Thoracic aorta (tissue), 2 donors: ENCODE measurements at regions not wholly inside any gene's neighbourhood (a gene's known extent, or its start where the extent isn't known, plus 50 kb on each side); places are given as distances from the start of the nearest gene placed in this dataset.

Experiments
- ATAC-seq: fragments of 150-250 bp; one replicate; pipeline ENCODE4 v1.8.0; 2017; ENCODE audit warnings: low read depth; ENCODE audit not compliant: insufficient number of reproducible peaks, low FRiP score
- DNase-seq: peaks from one replicate; pipeline ENCODE4 v3.0.0-alpha.2; 2020; ENCODE audit warnings: low spot score
- H3K27ac ChIP-seq, 2 donors: fragments of 200-600 bp; sonication (generic); 1 replicate in 1 of 2; 2 replicates in 1 of 2; pipeline ENCODE4 v1.5.1; 2016; ENCODE audit warnings: mild to moderate bottlenecking in 2 of 2, moderate library complexity in 2 of 2
- H3K27me3 ChIP-seq: fragments of 200-600 bp; sonication (generic); replicated peaks from 2 replicates; pipeline ENCODE4 v1.6.0; 2016; ENCODE audit warnings: mild to moderate bottlenecking; ENCODE audit not compliant: insufficient read depth
- H3K36me3 ChIP-seq: fragments of 200-600 bp; sonication (generic); one replicate; pipeline ENCODE4 v1.5.1; 2016
- H3K4me1 ChIP-seq, 2 donors: fragments of 200-600 bp; sonication (generic); 1 replicate in 1 of 2; 2 replicates in 1 of 2; pipeline versions ENCODE4 v1.5.1 to v1.6.0; 2016; ENCODE audit warnings: low read depth in 2 of 2, mild to moderate bottlenecking in 1 of 2; ENCODE audit not compliant: control insufficient read depth in 1 of 2
- H3K4me3 ChIP-seq: fragments of 200-600 bp; sonication (generic); 2 replicates; pipeline ENCODE4 v1.5.1; 2016; ENCODE audit warnings: mild to moderate bottlenecking
- H3K9me3 ChIP-seq: fragments of 200-600 bp; sonication (generic); 2 replicates; pipeline ENCODE4 v1.5.1; 2016
- TF ChIP-seq, protein P1 (sequence below): fragments of 200-600 bp; sonication (generic); IDR thresholded peaks from one replicate; pipeline ENCODE4 v1.5.1; 2019; ENCODE audit warnings: antibody characterized with exemption

DNA sequence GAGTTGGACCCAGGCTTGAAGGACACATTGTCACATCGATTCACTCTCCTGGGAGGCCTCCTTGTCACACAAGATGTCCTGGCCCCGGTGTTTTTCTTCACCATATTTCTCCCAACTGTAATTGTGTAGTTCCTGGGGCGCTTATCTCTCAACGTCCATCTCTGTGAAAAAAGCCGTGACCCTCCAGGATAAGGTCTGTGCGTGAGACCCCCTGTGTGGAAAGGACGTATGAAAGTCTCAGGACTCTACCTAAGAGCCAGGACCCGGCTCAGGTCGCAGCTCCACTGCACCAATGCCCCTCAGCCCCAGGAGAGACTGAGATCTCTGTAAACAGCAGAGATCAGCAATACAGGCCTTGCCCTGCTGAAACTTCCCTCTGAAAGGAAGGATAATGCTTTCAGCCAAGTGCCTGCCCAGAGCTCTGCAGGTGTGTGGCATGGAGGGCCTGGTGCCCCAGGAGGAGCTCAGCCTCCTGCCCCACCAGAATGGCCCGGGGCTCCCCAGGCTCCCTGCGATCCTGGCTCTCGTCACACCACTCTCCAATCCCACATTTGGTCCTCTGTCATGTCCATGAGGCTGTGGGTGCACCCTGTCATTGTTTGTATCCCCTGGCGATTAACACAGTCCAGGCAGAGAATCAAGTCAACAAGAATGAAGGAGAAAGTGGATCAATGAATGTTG, 119.2 kb upstream of the TMEM45B start:
- ATAC-seq (no peak), DNase-seq (no peak)
- Histone ChIP-seq H3K9me3 (no peaks in the 10 kb centered on the region), H3K4me1 (no peaks in the 10 kb centered on the region), H3K4me3 (no peak overlapping the region), H3K27me3 (no peaks in the 10 kb centered on the region), H3K36me3 (no peaks in the 10 kb centered on the region), H3K27ac (no peak overlapping the region)
- TF ChIP-seq, protein P1, sequence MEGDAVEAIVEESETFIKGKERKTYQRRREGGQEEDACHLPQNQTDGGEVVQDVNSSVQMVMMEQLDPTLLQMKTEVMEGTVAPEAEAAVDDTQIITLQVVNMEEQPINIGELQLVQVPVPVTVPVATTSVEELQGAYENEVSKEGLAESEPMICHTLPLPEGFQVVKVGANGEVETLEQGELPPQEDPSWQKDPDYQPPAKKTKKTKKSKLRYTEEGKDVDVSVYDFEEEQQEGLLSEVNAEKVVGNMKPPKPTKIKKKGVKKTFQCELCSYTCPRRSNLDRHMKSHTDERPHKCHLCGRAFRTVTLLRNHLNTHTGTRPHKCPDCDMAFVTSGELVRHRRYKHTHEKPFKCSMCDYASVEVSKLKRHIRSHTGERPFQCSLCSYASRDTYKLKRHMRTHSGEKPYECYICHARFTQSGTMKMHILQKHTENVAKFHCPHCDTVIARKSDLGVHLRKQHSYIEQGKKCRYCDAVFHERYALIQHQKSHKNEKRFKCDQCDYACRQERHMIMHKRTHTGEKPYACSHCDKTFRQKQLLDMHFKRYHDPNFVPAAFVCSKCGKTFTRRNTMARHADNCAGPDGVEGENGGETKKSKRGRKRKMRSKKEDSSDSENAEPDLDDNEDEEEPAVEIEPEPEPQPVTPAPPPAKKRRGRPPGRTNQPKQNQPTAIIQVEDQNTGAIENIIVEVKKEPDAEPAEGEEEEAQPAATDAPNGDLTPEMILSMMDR = no peak

DNA sequence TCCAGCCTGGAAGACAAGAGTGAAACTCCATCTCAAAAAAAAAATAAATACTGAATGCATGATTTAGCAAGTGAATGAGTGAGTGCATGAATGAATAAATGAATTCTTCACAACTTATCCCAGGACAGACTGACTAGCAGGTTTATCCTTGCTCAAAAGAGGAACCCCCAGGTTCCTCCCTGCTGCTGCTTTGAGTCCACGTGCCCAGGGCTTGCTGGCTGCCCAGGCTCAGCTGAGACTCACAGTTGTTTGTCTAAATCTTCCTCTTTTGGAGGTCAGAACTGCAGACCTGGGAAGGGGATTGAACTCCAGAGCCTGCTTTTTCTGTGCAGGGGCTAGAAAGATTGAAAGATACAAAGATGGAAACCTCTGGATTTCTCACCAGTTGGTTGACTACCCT, 117.4 kb upstream of the TMEM45B start:
- Histone ChIP-seq H3K4me1 (no peaks in the 10 kb centered on the region), H3K27ac (no peak overlapping the region), H3K36me3 (no peaks in the 10 kb centered on the region), H3K9me3 (no peaks in the 10 kb centered on the region), H3K4me3 (no peak overlapping the region), H3K27me3 (no peaks in the 10 kb centered on the region)
- DNase-seq = no peak
- no peak for ATAC-seq
- TF ChIP-seq, protein P1 = no peak

DNA sequence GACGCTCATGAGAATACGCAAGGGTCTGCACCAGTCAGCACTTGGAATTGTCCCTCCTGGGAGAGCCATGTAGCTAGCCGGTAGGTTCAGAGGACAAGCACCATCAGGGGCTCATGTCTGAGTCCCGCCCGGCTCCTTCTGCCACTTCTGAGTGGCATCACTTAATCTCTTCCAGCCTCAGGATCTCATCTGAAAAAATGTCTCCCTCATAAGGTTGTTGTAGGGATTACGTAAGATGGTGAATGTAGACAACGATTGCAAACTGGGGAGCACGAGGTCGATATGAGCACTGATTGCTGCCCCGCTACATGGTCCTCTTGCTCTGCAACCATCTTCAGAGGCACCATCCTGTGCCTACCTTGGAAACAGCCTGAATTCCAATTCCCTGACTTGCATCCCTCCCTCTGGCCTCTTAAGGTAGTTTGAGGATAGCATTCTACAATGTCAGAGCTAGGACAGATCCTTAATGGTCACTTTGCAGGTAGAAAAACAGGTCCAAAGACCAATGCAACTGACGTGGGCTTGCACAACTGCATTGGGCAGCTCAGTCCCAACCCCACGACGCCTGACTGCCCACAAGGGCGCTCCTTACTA, 115.8 kb upstream of the TMEM45B start:
- Histone ChIP-seq H3K27me3 (no peaks in the 10 kb centered on the region), H3K27ac (no peak overlapping the region), H3K36me3 (no peaks in the 10 kb centered on the region), H3K4me1 (no peaks in the 10 kb centered on the region), H3K4me3 (no peak overlapping the region), H3K9me3 (no peaks in the 10 kb centered on the region)
- DNase-seq (no peak), ATAC-seq (no peak)
- TF ChIP-seq, protein P1 = no peak

DNA sequence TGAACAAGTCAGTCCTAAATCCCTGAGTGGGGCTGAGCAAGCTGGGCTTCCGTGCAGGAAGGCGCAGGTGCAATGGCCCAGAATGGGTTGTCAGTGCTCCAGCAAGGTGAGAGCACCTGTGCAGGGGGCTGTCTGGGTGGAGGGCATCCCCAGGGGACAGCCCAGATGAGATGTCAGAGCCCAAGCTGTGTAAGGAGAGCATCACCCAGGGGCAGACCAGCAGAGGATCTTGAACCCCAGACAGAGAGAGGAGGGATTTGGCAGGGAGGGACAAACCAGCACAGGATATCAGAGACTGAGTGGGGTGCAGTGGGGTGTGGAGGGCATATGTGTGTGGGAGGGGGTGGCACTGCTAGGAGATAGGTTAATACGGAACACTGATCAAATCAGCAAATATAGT, 114.9 kb upstream of the TMEM45B start:
- H3K36me3 ChIP-seq = no peaks in the 10 kb centered on the region

DNA sequence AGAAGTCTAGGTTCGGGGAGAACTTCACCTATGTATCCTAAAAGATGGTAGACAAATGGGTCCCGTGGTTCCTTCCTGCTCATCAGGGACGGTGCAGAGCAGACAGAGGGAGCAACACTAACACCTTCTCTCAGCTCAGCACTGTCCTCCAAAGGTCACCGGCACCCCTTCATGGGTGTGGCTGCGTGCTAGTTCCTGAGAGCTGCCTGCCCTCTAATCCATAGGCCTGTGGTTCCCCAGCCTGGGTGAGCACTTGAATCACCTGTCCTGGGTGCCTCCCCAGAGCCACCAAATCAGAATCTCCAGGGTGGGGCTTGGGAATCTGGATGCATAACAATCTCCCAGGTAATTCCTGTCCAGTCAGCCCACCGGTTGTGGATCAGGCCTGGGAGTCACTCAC, 113.9 kb upstream of the TMEM45B start:
- DNase-seq (no peak), ATAC-seq (no peak)
- H3K4me3 ChIP-seq = no peak overlapping the region
- H3K27ac ChIP-seq = no peak overlapping the region
- no peaks in the 10 kb centered on the region for H3K36me3 ChIP-seq
- H3K9me3 ChIP-seq = no peaks in the 10 kb centered on the region
- H3K27me3 ChIP-seq = no peaks in the 10 kb centered on the region
- TF ChIP-seq, protein P1 = no peak
- H3K4me1 ChIP-seq = no peaks in the 10 kb centered on the region

More for the DNA sequence above, 114.9 kb upstream of the TMEM45B start:
- DNase-seq = no peak
- TF ChIP-seq, protein P1 = no peak
- no peak overlapping the region for H3K27ac ChIP-seq
- H3K4me3 ChIP-seq = no peak overlapping the region
- no peaks in the 10 kb centered on the region for H3K4me1 ChIP-seq
- no peak for ATAC-seq
- H3K27me3 ChIP-seq = no peaks in the 10 kb centered on the region
- no peaks in the 10 kb centered on the region for H3K9me3 ChIP-seq
